HL-60 (cell line): ENCODE measurements at regions not wholly inside any gene's neighbourhood (a gene's known extent, or its start where the extent isn't known, plus 50 kb on each side); places are given as distances from the start of the nearest gene placed in this dataset.

ENCODE experiments used
- POLR2AphosphoS5 ChIP-seq: IDR thresholded peaks from 2 replicates; pipeline ENCODE4 v1.6.1; 2012; ENCODE audit warnings: low read depth
- SPI1 ChIP-seq: IDR thresholded peaks from 2 replicates; pipeline ENCODE4 v1.6.1; 2012; ENCODE audit warnings: low read depth, mild to moderate bottlenecking, borderline replicate concordance
- TF ChIP-seq, protein P1 (sequence below): IDR thresholded peaks from one replicate; pipeline ENCODE4 v1.5.1; 2011; ENCODE audit warnings: low read length, control low read depth, inconsistent platforms; ENCODE audit not compliant: insufficient read depth
- TF ChIP-seq, protein P2 (sequence below): IDR thresholded peaks from 2 replicates; pipeline ENCODE4 v1.6.1; 2012; ENCODE audit warnings: low read depth; ENCODE audit not compliant: insufficient replicate concordance

DNA sequence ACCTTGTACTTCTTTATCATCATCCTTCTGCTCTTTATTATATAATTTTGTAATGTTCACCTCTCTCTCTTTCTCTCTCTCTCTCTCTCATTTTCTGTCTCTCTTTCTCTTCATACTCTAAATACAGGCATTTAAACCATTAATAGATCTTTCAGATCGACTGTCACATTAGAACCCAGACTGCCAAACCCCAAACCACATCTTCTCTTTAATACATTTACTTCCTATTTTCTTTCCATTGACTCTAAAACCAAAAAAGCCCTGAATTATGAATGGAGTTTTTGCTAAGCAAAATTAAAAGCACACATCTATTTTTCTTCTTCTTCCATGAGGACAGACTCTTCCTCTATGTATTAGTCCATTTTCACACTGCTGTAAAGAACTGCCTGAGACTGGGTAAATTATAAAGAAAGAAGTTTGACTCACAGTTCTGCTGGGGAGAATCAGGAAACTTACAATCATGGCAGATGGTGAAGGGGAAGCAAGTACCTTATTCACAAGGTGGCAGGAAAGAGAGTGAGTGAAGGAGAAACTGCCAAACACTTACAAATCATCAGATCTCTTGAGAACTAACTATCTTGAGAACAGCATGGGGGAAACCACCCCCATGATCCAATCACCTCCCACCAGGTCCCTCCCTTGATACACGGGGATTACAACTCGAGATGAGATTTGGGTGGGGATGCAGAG, 272.7 kb upstream of the MGMT start:
- TF ChIP-seq SPI1 (no peak), POLR2AphosphoS5 (no peak)
- TF ChIP-seq, protein P1, sequence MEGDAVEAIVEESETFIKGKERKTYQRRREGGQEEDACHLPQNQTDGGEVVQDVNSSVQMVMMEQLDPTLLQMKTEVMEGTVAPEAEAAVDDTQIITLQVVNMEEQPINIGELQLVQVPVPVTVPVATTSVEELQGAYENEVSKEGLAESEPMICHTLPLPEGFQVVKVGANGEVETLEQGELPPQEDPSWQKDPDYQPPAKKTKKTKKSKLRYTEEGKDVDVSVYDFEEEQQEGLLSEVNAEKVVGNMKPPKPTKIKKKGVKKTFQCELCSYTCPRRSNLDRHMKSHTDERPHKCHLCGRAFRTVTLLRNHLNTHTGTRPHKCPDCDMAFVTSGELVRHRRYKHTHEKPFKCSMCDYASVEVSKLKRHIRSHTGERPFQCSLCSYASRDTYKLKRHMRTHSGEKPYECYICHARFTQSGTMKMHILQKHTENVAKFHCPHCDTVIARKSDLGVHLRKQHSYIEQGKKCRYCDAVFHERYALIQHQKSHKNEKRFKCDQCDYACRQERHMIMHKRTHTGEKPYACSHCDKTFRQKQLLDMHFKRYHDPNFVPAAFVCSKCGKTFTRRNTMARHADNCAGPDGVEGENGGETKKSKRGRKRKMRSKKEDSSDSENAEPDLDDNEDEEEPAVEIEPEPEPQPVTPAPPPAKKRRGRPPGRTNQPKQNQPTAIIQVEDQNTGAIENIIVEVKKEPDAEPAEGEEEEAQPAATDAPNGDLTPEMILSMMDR: no peak
- TF ChIP-seq, protein P2, sequence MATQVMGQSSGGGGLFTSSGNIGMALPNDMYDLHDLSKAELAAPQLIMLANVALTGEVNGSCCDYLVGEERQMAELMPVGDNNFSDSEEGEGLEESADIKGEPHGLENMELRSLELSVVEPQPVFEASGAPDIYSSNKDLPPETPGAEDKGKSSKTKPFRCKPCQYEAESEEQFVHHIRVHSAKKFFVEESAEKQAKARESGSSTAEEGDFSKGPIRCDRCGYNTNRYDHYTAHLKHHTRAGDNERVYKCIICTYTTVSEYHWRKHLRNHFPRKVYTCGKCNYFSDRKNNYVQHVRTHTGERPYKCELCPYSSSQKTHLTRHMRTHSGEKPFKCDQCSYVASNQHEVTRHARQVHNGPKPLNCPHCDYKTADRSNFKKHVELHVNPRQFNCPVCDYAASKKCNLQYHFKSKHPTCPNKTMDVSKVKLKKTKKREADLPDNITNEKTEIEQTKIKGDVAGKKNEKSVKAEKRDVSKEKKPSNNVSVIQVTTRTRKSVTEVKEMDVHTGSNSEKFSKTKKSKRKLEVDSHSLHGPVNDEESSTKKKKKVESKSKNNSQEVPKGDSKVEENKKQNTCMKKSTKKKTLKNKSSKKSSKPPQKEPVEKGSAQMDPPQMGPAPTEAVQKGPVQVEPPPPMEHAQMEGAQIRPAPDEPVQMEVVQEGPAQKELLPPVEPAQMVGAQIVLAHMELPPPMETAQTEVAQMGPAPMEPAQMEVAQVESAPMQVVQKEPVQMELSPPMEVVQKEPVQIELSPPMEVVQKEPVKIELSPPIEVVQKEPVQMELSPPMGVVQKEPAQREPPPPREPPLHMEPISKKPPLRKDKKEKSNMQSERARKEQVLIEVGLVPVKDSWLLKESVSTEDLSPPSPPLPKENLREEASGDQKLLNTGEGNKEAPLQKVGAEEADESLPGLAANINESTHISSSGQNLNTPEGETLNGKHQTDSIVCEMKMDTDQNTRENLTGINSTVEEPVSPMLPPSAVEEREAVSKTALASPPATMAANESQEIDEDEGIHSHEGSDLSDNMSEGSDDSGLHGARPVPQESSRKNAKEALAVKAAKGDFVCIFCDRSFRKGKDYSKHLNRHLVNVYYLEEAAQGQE: no peak
